Astrocyte (in vitro differentiated cells and primary cell): ENCODE measurements at regions not wholly inside any gene's neighbourhood (a gene's known extent, or its start where the extent isn't known, plus 50 kb on each side); places are given as distances from the start of the nearest gene placed in this dataset.
"Not testable (repeated sequence)": the region's sequence is repeated elsewhere in the genome, so short reads cannot be mapped to it uniquely, and the experiment has no call there.

ENCODE experiments used
- DNase-seq: peaks from one replicate; pipeline ENCODE4 v3.0.0-alpha.2; 2010; ENCODE audit warnings: low read depth
- FAIRE-seq: peaks from 2 replicates; lab custom pipeline; 2011; peaks lifted over from hg19 to GRCh38; lab: Jason Lieb, UNC
- H2AFZ ChIP-seq: 2 replicates; pipeline ENCODE4 v1.6.0; 2012; ENCODE audit warnings: low read depth, low read length, inconsistent platforms
- H3K27ac ChIP-seq: 2 replicates; pipeline ENCODE4 v1.5.1; 2011; ENCODE audit warnings: low read depth, low read length, inconsistent platforms
- H3K27me3 ChIP-seq: 2 replicates; pipeline ENCODE4 v1.6.0; 2011; ENCODE audit warnings: low read length, inconsistent platforms; ENCODE audit not compliant: insufficient read depth
- H3K36me3 ChIP-seq: 2 replicates; pipeline ENCODE4 v1.5.1; 2011; ENCODE audit warnings: low read length, inconsistent platforms; ENCODE audit not compliant: insufficient read depth
- H3K4me1 ChIP-seq: 2 replicates; pipeline ENCODE4 v1.5.1; 2011; ENCODE audit warnings: low read length, inconsistent platforms; ENCODE audit not compliant: insufficient read depth
- H3K4me2 ChIP-seq: 2 replicates; pipeline ENCODE4 v1.6.0; 2012; ENCODE audit warnings: low read length, inconsistent platforms
- H3K4me3 ChIP-seq: 2 replicates; pipeline ENCODE4 v1.5.1; 2011; ENCODE audit warnings: low read depth, mild to moderate bottlenecking, low read length, inconsistent platforms; ENCODE audit not compliant: insufficient read depth
- H3K79me2 ChIP-seq: 2 replicates; pipeline ENCODE4 v1.6.0; 2012; ENCODE audit warnings: mild to moderate bottlenecking, low read length, inconsistent platforms; ENCODE audit not compliant: insufficient read depth
- H3K9ac ChIP-seq: 2 replicates; pipeline ENCODE4 v1.6.0; 2012; ENCODE audit warnings: mild to moderate bottlenecking, low read length, inconsistent platforms
- H3K9me3 ChIP-seq: 2 replicates; pipeline ENCODE4 v1.5.1; 2012; ENCODE audit warnings: low read depth, mild to moderate bottlenecking, low read length, inconsistent platforms; ENCODE audit not compliant: insufficient read depth
- H4K20me1 ChIP-seq: 2 replicates; pipeline ENCODE4 v1.6.0; 2012; ENCODE audit warnings: low read length, inconsistent platforms; ENCODE audit not compliant: insufficient read depth
- H3K27ac Mint-ChIP-seq: one replicate; pipeline ENCODE4 v1.8.0; 2021; ENCODE audit warnings: mild to moderate bottlenecking, mixed read lengths; ENCODE audit not compliant: unreplicated experiment
- H3K27me3 Mint-ChIP-seq: one replicate; pipeline ENCODE4 v1.8.0; 2021; ENCODE audit warnings: low read depth, mixed read lengths; ENCODE audit not compliant: unreplicated experiment
- H3K36me3 Mint-ChIP-seq: one replicate; pipeline ENCODE4 v1.8.0; 2021; ENCODE audit warnings: low read depth, mixed read lengths; ENCODE audit not compliant: unreplicated experiment
- H3K4me1 Mint-ChIP-seq: one replicate; pipeline ENCODE4 v1.8.0; 2021; ENCODE audit warnings: low read depth, mixed read lengths; ENCODE audit not compliant: unreplicated experiment
- H3K4me3 Mint-ChIP-seq: one replicate; pipeline ENCODE4 v1.8.0; 2021; ENCODE audit warnings: mild to moderate bottlenecking, moderate library complexity, mixed read lengths; ENCODE audit not compliant: unreplicated experiment
- H3K9me3 Mint-ChIP-seq: one replicate; pipeline ENCODE4 v1.8.0; 2021; ENCODE audit warnings: mild to moderate bottlenecking, mixed read lengths; ENCODE audit not compliant: unreplicated experiment
- EZH2 ChIP-seq: IDR thresholded peaks from 2 replicates; pipeline ENCODE4 v1.6.1; 2012; ENCODE audit warnings: mild to moderate bottlenecking, low read length, inconsistent platforms; ENCODE audit not compliant: insufficient read depth
- TF ChIP-seq, protein P1 (sequence below): IDR thresholded peaks from 2 replicates; pipeline ENCODE4 v1.5.1; 2011; ENCODE audit warnings: low read depth, mild to moderate bottlenecking, inconsistent platforms, low read length, moderate library complexity; ENCODE audit not compliant: insufficient read depth

DNA sequence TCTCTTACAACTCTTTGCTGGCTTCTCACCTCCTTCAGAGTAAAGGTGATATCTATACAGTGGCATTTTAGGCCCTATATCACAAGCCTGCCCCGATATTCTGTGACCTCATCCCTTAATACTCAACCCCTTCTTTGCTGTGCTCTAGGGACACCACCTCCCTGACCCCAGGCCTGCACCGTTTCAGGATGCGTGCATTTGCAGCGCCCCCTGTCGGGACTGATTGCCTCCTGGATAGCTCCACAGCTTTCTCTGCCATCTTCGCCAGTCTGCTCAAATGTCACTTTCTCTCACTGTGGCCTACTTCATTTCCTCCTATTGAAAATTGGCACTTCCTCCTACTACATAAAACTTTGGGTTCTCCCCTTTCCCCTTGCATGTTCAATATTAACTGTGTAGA lies 289.6 kb downstream of the SOCS6 start:
- H3K9me3 Mint-ChIP-seq = peaks cover 3% of the 10 kb centered on the region
- H3K27ac ChIP-seq = no peak overlapping the region
- no peaks in the 10 kb centered on the region for H3K36me3 ChIP-seq
- no peak overlapping the region for H3K4me3 Mint-ChIP-seq
- no peaks in the 10 kb centered on the region for H3K9me3 ChIP-seq
- FAIRE-seq (no peak), DNase-seq (no peak)
- H4K20me1 ChIP-seq = no peaks in the 10 kb centered on the region
- H3K27me3 Mint-ChIP-seq = no peaks in the 10 kb centered on the region
- H3K4me1 Mint-ChIP-seq = no peaks in the 10 kb centered on the region
- no peak overlapping the region for H3K4me3 ChIP-seq
- no peak overlapping the region for H3K9ac ChIP-seq
- H3K4me2 ChIP-seq = no peak overlapping the region
- no peaks in the 10 kb centered on the region for H3K27me3 ChIP-seq
- no peaks in the 10 kb centered on the region for H3K79me2 ChIP-seq
- TF ChIP-seq EZH2 = no peak
- TF ChIP-seq, protein P1, sequence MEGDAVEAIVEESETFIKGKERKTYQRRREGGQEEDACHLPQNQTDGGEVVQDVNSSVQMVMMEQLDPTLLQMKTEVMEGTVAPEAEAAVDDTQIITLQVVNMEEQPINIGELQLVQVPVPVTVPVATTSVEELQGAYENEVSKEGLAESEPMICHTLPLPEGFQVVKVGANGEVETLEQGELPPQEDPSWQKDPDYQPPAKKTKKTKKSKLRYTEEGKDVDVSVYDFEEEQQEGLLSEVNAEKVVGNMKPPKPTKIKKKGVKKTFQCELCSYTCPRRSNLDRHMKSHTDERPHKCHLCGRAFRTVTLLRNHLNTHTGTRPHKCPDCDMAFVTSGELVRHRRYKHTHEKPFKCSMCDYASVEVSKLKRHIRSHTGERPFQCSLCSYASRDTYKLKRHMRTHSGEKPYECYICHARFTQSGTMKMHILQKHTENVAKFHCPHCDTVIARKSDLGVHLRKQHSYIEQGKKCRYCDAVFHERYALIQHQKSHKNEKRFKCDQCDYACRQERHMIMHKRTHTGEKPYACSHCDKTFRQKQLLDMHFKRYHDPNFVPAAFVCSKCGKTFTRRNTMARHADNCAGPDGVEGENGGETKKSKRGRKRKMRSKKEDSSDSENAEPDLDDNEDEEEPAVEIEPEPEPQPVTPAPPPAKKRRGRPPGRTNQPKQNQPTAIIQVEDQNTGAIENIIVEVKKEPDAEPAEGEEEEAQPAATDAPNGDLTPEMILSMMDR = no peak
- no peaks in the 10 kb centered on the region for H3K36me3 Mint-ChIP-seq
- no peak overlapping the region for H3K27ac Mint-ChIP-seq
- no peaks in the 10 kb centered on the region for H3K4me1 ChIP-seq
- H2AFZ ChIP-seq = no peak overlapping the region

DNA sequence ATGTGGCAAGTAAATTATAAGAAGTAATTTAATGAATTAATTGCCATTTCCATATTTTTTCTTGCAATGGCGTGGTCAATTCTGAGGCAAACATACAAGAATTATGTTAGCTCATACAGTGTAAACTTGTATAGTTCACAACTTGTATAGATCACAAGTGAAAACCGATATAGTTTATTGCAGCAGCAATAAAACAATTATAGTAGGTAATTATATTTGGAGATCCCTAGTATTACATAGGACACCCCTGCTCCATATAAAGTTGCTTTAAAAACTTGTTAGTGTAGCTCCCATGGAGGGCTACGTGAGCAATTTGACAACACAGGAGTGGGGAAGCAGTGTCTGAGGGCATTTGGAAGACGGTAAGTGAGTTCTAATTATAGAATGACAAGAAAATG lies 288.2 kb downstream of the SOCS6 start:
- H3K27ac Mint-ChIP-seq = no peak overlapping the region
- Histone ChIP-seq H2AFZ (no peak overlapping the region), H3K4me2 (no peak overlapping the region), H3K27me3 (no peaks in the 10 kb centered on the region), H3K4me3 (no peak overlapping the region), H4K20me1 (no peaks in the 10 kb centered on the region), H3K4me1 (no peaks in the 10 kb centered on the region), H3K27ac (no peak overlapping the region), H3K9ac (no peak overlapping the region), H3K79me2 (no peaks in the 10 kb centered on the region), H3K9me3 (no peaks in the 10 kb centered on the region), H3K36me3 (no peaks in the 10 kb centered on the region)
- peaks cover 6% of the 10 kb centered on the region for H3K9me3 Mint-ChIP-seq
- no peak for TF ChIP-seq EZH2
- TF ChIP-seq, protein P1 = no peak
- no peak for FAIRE-seq
- no peaks in the 10 kb centered on the region for H3K4me1 Mint-ChIP-seq
- no peaks in the 10 kb centered on the region for H3K27me3 Mint-ChIP-seq
- H3K4me3 Mint-ChIP-seq = no peak overlapping the region
- DNase-seq = no peak
- H3K36me3 Mint-ChIP-seq = no peaks in the 10 kb centered on the region

DNA sequence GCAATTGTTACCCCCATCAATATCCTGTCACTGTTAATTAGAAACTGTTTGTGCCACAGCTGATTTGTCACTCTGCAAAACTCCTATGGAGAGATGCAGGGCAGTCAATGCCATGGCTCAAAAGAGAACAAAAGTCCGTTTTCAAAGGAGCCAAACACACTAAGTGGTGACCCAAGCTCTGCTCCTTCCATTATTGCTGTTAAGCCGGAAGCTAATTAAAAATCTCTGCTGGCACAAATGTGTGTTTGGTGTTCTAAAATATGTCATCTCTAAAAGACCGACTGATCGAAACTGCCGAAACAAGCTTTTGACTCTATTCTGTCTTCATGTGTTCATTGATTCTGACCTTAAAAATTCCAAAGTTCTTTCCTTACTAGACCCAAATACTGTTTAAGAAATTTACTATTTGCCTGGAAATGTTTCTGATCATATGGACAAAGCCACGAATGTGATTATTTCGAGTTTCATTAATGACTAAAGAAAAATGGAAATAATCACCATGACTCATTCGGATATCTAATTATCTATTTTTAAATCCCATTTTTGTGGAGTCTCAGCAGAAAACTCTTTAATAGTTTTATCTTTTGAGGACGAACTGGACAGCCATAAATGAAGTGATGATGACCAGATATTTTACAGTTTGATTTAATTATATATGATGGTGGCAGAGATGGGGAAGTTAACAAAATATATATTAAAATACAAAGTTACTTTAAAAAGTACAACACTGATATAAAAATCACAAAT lies 287.6 kb downstream of the SOCS6 start:
- no peak for DNase-seq
- Histone ChIP-seq H3K27ac (no peak overlapping the region), H3K9me3 (no peaks in the 10 kb centered on the region), H3K9ac (no peak overlapping the region), H3K27me3 (no peaks in the 10 kb centered on the region), H3K36me3 (no peaks in the 10 kb centered on the region), H4K20me1 (no peaks in the 10 kb centered on the region), H3K4me2 (no peak overlapping the region), H3K79me2 (no peaks in the 10 kb centered on the region), H3K4me1 (no peaks in the 10 kb centered on the region), H2AFZ (no peak overlapping the region), H3K4me3 (no peak overlapping the region)
- Mint-ChIP-seq H3K4me3 (no peak overlapping the region), H3K4me1 (no peaks in the 10 kb centered on the region), H3K36me3 (no peaks in the 10 kb centered on the region), H3K27me3 (no peaks in the 10 kb centered on the region), H3K9me3 (peaks cover 6% of the 10 kb centered on the region), H3K27ac (no peak overlapping the region)
- no peak for FAIRE-seq
- TF ChIP-seq, protein P1 = no peak
- TF ChIP-seq EZH2 = no peak

DNA sequence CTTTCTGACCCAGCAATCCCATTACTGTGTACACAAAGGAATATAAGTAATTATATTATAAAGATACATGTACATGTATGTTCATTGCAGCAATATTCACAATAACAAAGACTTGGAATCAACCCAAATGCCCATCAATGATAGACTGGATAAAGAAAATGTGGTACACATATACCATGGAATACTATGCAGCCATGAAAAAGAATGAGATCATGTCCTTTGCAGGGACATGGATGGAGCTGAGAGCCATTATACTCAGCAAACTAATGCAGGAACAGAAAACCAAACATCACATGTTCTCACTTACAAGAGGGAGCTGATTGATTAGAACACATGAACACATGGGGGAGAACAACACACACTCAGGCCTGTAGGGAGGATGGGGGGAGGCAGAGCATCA lies 286.1 kb downstream of the SOCS6 start:
- not testable (repeated sequence) for FAIRE-seq, H3K4me3 Mint-ChIP-seq, H3K27ac Mint-ChIP-seq, H3K4me3 ChIP-seq, H3K27me3 Mint-ChIP-seq, H3K36me3 Mint-ChIP-seq, H3K4me1 Mint-ChIP-seq, H3K79me2 ChIP-seq, H3K9ac ChIP-seq, H3K27ac ChIP-seq, H3K9me3 Mint-ChIP-seq, H3K36me3 ChIP-seq, DNase-seq, H3K27me3 ChIP-seq, H3K9me3 ChIP-seq, H3K4me1 ChIP-seq, H4K20me1 ChIP-seq, H2AFZ ChIP-seq, H3K4me2 ChIP-seq
